H1 (cell line): ENCODE measurements at regions not wholly inside any gene's neighbourhood (a gene's known extent, or its start where the extent isn't known, plus 50 kb on each side); places are given as distances from the start of the nearest gene placed in this dataset.

Experiments used
- CTCF ChIA-PET: fragments of 300-600 bp; sonication (Branson Sonifier 250); formaldehyde crosslinking; loops from one replicate; lab custom pipeline; 2021; ENCODE audit not compliant: partially characterized antibody; lab: Charles Lee
- POLR2A ChIA-PET: fragments of 300-600 bp; sonication (Branson Sonifier 250); formaldehyde crosslinking; loops from one replicate; lab custom pipeline; 2021; ENCODE audit warnings: inconsistent platforms; ENCODE audit not compliant: partially characterized antibody; lab: Charles Lee
- DNase-seq, 2 experiments: peaks; one replicate each; pipeline versions ENCODE4 v3.0.0 to v3.0.0-alpha.2; 2010 to 2022; ENCODE audit warnings: low spot score in 2 of 2, low read depth in 1 of 2, mixed read lengths in 1 of 2
- FAIRE-seq: peaks from 2 replicates; lab custom pipeline; 2011; peaks lifted over from hg19 to GRCh38; lab: Jason Lieb, UNC
- H2AFZ ChIP-seq: 2 replicates; pipeline ENCODE4 v1.8.1; 2012; ENCODE audit warnings: low read length, inconsistent platforms
- H2AK5ac ChIP-seq: 2 replicates; pipeline ENCODE4 v1.6.1; 2013; ENCODE audit warnings: low read depth, low read length
- H2BK120ac ChIP-seq: replicated peaks from 2 replicates; pipeline ENCODE3; 2013; ENCODE audit warnings: low read depth, low read length, inconsistent platforms
- H2BK12ac ChIP-seq: 2 replicates; pipeline ENCODE4 v1.6.1; 2013; ENCODE audit warnings: low read depth, low read length
- H2BK15ac ChIP-seq: 2 replicates; pipeline ENCODE4 v1.6.1; 2013; ENCODE audit warnings: low read length
- H2BK20ac ChIP-seq: 2 replicates; pipeline ENCODE4 v1.6.1; 2013; ENCODE audit warnings: low read length
- H2BK5ac ChIP-seq: 2 replicates; pipeline ENCODE4 v1.6.1; 2013; ENCODE audit warnings: low read depth, low read length
- H3K14ac ChIP-seq: 2 replicates; pipeline ENCODE4 v1.6.1; 2013; ENCODE audit warnings: inconsistent platforms; ENCODE audit not compliant: insufficient read length
- H3K18ac ChIP-seq: 2 replicates; pipeline ENCODE4 v1.6.1; 2013; ENCODE audit warnings: low read length; ENCODE audit errors: extremely low read depth
- H3K23ac ChIP-seq: 2 replicates; pipeline ENCODE4 v1.6.1; 2013; ENCODE audit warnings: inconsistent platforms; ENCODE audit not compliant: insufficient read length
- H3K23me2 ChIP-seq: 2 replicates; pipeline ENCODE4 v1.6.1; 2013; ENCODE audit warnings: low read depth, low read length
- H3K27ac ChIP-seq: 2 replicates; pipeline ENCODE4 v1.6.1; 2011; ENCODE audit warnings: low read depth, low read length, inconsistent platforms
- H3K27me3 ChIP-seq, 4 experiments: replicated peaks in 1 of 4; 1 replicate in 1 of 4; 2 replicates in 3 of 4; pipeline versions ENCODE4 v1.6.1 to v1.8.1; 2011 to 2013; ENCODE audit warnings: low read length in 3 of 4, mild to moderate bottlenecking in 3 of 4, inconsistent platforms in 2 of 4, mixed read lengths in 2 of 4, moderate library complexity in 1 of 4; ENCODE audit not compliant: control insufficient read depth in 3 of 4, insufficient read depth in 3 of 4; ENCODE audit errors: extremely low read depth in 1 of 4
- H3K36me3 ChIP-seq, 4 experiments: 2 replicates each; pipeline versions ENCODE4 v1.6.1 to v1.8.1; 2011 to 2013; ENCODE audit warnings: mild to moderate bottlenecking in 4 of 4, low read length in 3 of 4, moderate library complexity in 2 of 4, control low read depth in 1 of 4, inconsistent platforms in 1 of 4; ENCODE audit not compliant: insufficient read depth in 4 of 4, control insufficient read depth in 2 of 4
- H3K4ac ChIP-seq: replicated peaks from 2 replicates; pipeline ENCODE3; 2013; ENCODE audit warnings: low read length, low read depth, mixed read lengths, inconsistent platforms; ENCODE audit not compliant: insufficient read length
- H3K4me1 ChIP-seq, 4 experiments: replicated peaks in 1 of 4; 1 replicate in 1 of 4; 2 replicates in 3 of 4; pipeline versions ENCODE4 v1.6.1 to v1.8.1; 2011 to 2013; ENCODE audit warnings: low read length in 3 of 4, inconsistent platforms in 2 of 4, mixed read lengths in 1 of 4; ENCODE audit not compliant: insufficient read depth in 4 of 4, control insufficient read depth in 3 of 4
- H3K4me2 ChIP-seq, 2 experiments: 2 replicates each; pipeline versions ENCODE4 v1.6.1 to v1.8.1; 2011 to 2013; ENCODE audit warnings: low read depth in 2 of 2, low read length in 2 of 2, control low read depth in 1 of 2, inconsistent platforms in 1 of 2, mild to moderate bottlenecking in 1 of 2; ENCODE audit not compliant: insufficient read depth in 1 of 2
- H3K4me3 ChIP-seq, 4 experiments: fragments of 200-600, 300-600 bp in 1 of 4; sonication (generic), shearing (Covaris generic), sonication (Bioruptor Twin) in 1 of 4; 2 replicates each; pipeline versions ENCODE4 v1.5.1 to v1.8.1; 2011 to 2016; ENCODE audit warnings: low read length in 4 of 4, low read depth in 3 of 4, control low read depth in 2 of 4, inconsistent platforms in 2 of 4, mild to moderate bottlenecking in 2 of 4, mixed read lengths in 1 of 4, moderate library complexity in 1 of 4; ENCODE audit not compliant: insufficient read depth in 2 of 4; ENCODE audit errors: extremely low read depth in 1 of 4
- H3K56ac ChIP-seq: replicated peaks from 2 replicates; pipeline ENCODE3; 2013; ENCODE audit warnings: low read depth, mild to moderate bottlenecking, mixed read lengths, low read length, inconsistent platforms; ENCODE audit not compliant: insufficient read length
- H3K79me1 ChIP-seq: 2 replicates; pipeline ENCODE4 v1.6.1; 2013; ENCODE audit warnings: low read depth, low read length, control low read depth
- H3K79me2 ChIP-seq, 2 experiments: 2 replicates each; pipeline versions ENCODE4 v1.6.1 to v1.8.1; 2012 to 2013; ENCODE audit warnings: low read length in 2 of 2, mild to moderate bottlenecking in 2 of 2, inconsistent platforms in 1 of 2; ENCODE audit not compliant: insufficient read depth in 2 of 2, control insufficient read depth in 1 of 2
- H3K9ac ChIP-seq, 4 experiments: replicated peaks in 1 of 4; 1 replicate in 1 of 4; 2 replicates in 3 of 4; pipeline versions ENCODE4 v1.6.1 to v1.8.1; 2011 to 2013; ENCODE audit warnings: low read depth in 3 of 4, low read length in 3 of 4, control low read depth in 2 of 4, mild to moderate bottlenecking in 2 of 4, moderate library complexity in 2 of 4, inconsistent platforms in 1 of 4; ENCODE audit errors: extremely low read depth in 1 of 4
- H3K9me3 ChIP-seq, 2 experiments: 2 replicates each; pipeline versions ENCODE4 v1.6.1 to v1.8.1; 2012 to 2013; ENCODE audit warnings: mild to moderate bottlenecking in 2 of 2, moderate library complexity in 2 of 2, control low read depth in 1 of 2, inconsistent platforms in 1 of 2, low read depth in 1 of 2, low read length in 1 of 2, mixed read lengths in 1 of 2; ENCODE audit not compliant: insufficient read depth in 2 of 2
- H4K20me1 ChIP-seq, 2 experiments: replicated peaks in 1 of 2; 2 replicates each; pipeline versions ENCODE3 to v1.8.1; 2011 to 2013; ENCODE audit warnings: inconsistent platforms in 2 of 2, low read length in 2 of 2, mild to moderate bottlenecking in 1 of 2; ENCODE audit not compliant: insufficient read depth in 2 of 2, control insufficient read depth in 1 of 2
- H4K5ac ChIP-seq: 2 replicates; pipeline ENCODE4 v1.6.1; 2013; ENCODE audit warnings: low read length, low read depth, mixed read lengths, inconsistent platforms; ENCODE audit not compliant: insufficient read length
- H4K8ac ChIP-seq: 2 replicates; pipeline ENCODE4 v1.8.0; 2013; ENCODE audit warnings: mild to moderate bottlenecking, moderate library complexity, low read length, inconsistent platforms; ENCODE audit not compliant: insufficient read depth; ENCODE audit errors: extremely low read depth
- H4K91ac ChIP-seq: replicated peaks from 2 replicates; pipeline ENCODE3; 2013; ENCODE audit warnings: low read length, mixed read lengths, inconsistent platforms; ENCODE audit not compliant: insufficient read length
- CBX8 ChIP-seq: fragments of 300-800, 300-1000 bp; sonication (generic); IDR thresholded peaks from 2 replicates; pipeline ENCODE4 v1.7.1; 2016; ENCODE audit warnings: low read depth, low read length, borderline replicate concordance
- CEBPB ChIP-seq: IDR thresholded peaks from 2 replicates; pipeline ENCODE4 v1.6.1; 2012; ENCODE audit warnings: low read depth, low read length
- CHD1 ChIP-seq: IDR thresholded peaks from 2 replicates; pipeline ENCODE4 v1.6.1; 2012; ENCODE audit warnings: low read depth, low read length, improper control_type of control experiment
- CREB1 ChIP-seq: IDR thresholded peaks from 2 replicates; pipeline ENCODE4 v1.6.1; 2012; ENCODE audit warnings: inconsistent platforms
- KDM1A ChIP-seq: fragments of 200-600, 300-600 bp; sonication (generic); IDR thresholded peaks from 2 replicates; pipeline ENCODE4 v1.7.1; 2016; ENCODE audit warnings: mild to moderate bottlenecking, low read length, borderline replicate concordance
- NRF1 ChIP-seq: IDR thresholded peaks from 2 replicates; pipeline ENCODE4 v1.6.1; 2011; ENCODE audit warnings: mild to moderate bottlenecking, low read depth, low read length, improper control_type of control experiment
- POU5F1 ChIP-seq: IDR thresholded peaks from 2 replicates; pipeline ENCODE4 v1.6.1; 2011; ENCODE audit warnings: low read depth, mild to moderate bottlenecking, low read length, moderate library complexity
- RBBP5 ChIP-seq: IDR thresholded peaks from 2 replicates; pipeline ENCODE4 v1.7.1; 2012; ENCODE audit warnings: low read depth, mild to moderate bottlenecking, inconsistent platforms, low read length, moderate library complexity, borderline replicate concordance
- RFX5 ChIP-seq: IDR thresholded peaks from 2 replicates; pipeline ENCODE4 v1.6.1; 2011; ENCODE audit warnings: low read depth, low read length, improper control_type of control experiment, borderline replicate concordance
- RXRA ChIP-seq: IDR thresholded peaks from 2 replicates; pipeline ENCODE4 v1.6.1; 2011; ENCODE audit warnings: low read depth, mild to moderate bottlenecking, low read length, moderate library complexity; ENCODE audit not compliant: insufficient read depth
- TAF1 ChIP-seq: IDR thresholded peaks from 2 replicates; pipeline ENCODE4 v1.6.1; 2011; ENCODE audit warnings: mild to moderate bottlenecking, low read depth, low read length
- TAF7 ChIP-seq: optimal IDR thresholded peaks from 2 replicates; pipeline ENCODE3; 2011; ENCODE audit warnings: low read depth, mild to moderate bottlenecking, inconsistent platforms, low read length, moderate library complexity, borderline replicate concordance
- TBP ChIP-seq: IDR thresholded peaks from 2 replicates; pipeline ENCODE4 v1.6.1; 2011; ENCODE audit warnings: low read depth, low read length, improper control_type of control experiment
- WGBS, 2 experiments: shearing (Covaris generic) in 1 of 2; methylation state at CpG; one replicate each; pipeline versions ENCODE4 v1.1.6 to v1.1.7; 2013 to 2015; ENCODE audit warnings: low lambda C conversion rate in 2 of 2, mixed read lengths in 2 of 2, inconsistent platforms in 1 of 2, low coverage in 1 of 2, missing lambda C conversion rate in 1 of 2; ENCODE audit not compliant: insufficient replicate concordance in 2 of 2, insufficient coverage in 1 of 2, insufficient read length in 1 of 2; ENCODE audit errors: extremely low coverage in 1 of 2, missing lambda C conversion rate in 1 of 2; 5-methylcytosine and 5-hydroxymethylcytosine counted together
- TF ChIP-seq, protein P1 (sequence below): IDR thresholded peaks from 2 replicates; pipeline ENCODE4 v1.6.1; 2012; ENCODE audit warnings: low read length, inconsistent platforms

DNA sequence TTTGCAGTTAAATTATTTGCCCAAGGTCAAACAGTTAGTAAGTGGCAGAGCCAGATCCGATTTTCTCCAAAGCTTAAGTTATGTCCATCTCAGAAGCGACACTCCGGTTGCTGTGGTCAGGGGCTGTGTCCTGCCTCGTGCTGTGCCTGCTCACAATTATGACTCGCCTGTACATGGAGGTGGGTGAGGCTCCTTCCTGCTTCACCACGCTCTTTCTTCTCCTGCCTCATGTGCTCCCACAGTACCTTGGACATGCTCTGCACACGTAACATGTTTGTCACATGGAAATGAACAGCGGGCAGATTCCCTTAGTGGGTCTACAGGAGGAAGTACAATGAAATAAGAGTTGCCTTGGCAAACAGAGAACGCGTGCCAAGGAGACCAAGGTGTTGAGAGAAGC, 62.2 kb upstream of the CCND2 start:
- Histone ChIP-seq H3K79me1 (no peaks in the 10 kb centered on the region), H3K23me2 (no peaks in the 10 kb centered on the region), H3K4me3 (no peak overlapping the region), H4K5ac (no peak overlapping the region), H3K4me2 (no peak overlapping the region), H2BK12ac (peak overlapping the region; percentile 18; the same call in 1 of the 2 replicates), H3K27ac (no peak overlapping the region), H2AK5ac (peak overlapping the region; percentile 78; the same call in 1 of the 2 replicates), H3K4me1 (0 out of 7 replicates have a peak, but pooled peaks cover 0 to 2% (median 0%) of the 10 kb centered on the region in 4 experiments), H3K9ac (no peak overlapping the region), H4K8ac (no peak overlapping the region), H3K4ac (no peak overlapping the region), H3K79me2 (no peaks in the 10 kb centered on the region), H4K91ac (no peak overlapping the region), H2BK5ac (no peak overlapping the region), H2BK15ac (no peak overlapping the region), H3K36me3 (no peaks in the 10 kb centered on the region), H4K20me1 (no peaks in the 10 kb centered on the region), H3K23ac (no peak overlapping the region), H3K27me3 (no peaks in the 10 kb centered on the region; a peak in 1 of 7 replicates), H3K56ac (no peak overlapping the region), H3K14ac (no peak overlapping the region), H3K9me3 (no peaks in the 10 kb centered on the region), H3K18ac (no peak overlapping the region), H2BK120ac (no peak overlapping the region), H2BK20ac (no peak overlapping the region), H2AFZ (no peak overlapping the region)
- FAIRE-seq (no peak), DNase-seq (no peak)
- POLR2A ChIA-PET, result interaction anchor here (1.0 kb wide), 1 partner anchor 64 kb away, joined by 3 read pairs; no protein-coding TSS in a partner anchor
- WGBS, 2 experiments, result 90% methylated on average over 10 of the region's 10 CpGs; no CpG with 5 or more reads in 1 of the 2 experiments
- CTCF ChIA-PET, result no interaction called here
- TF ChIP-seq TAF7 (no peak), NRF1 (no peak), CREB1 (no peak), RXRA (no peak), CBX8 (no peak), RFX5 (no peak), POU5F1 (no peak), CEBPB (no peak), TBP (no peak), CHD1 (no peak), RBBP5 (no peak), KDM1A (no peak), TAF1 (no peak)
- TF ChIP-seq, protein P1, sequence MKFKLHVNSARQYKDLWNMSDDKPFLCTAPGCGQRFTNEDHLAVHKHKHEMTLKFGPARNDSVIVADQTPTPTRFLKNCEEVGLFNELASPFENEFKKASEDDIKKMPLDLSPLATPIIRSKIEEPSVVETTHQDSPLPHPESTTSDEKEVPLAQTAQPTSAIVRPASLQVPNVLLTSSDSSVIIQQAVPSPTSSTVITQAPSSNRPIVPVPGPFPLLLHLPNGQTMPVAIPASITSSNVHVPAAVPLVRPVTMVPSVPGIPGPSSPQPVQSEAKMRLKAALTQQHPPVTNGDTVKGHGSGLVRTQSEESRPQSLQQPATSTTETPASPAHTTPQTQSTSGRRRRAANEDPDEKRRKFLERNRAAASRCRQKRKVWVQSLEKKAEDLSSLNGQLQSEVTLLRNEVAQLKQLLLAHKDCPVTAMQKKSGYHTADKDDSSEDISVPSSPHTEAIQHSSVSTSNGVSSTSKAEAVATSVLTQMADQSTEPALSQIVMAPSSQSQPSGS, result no peak
